SK-N-SH treated with all-trans-retinoic acid at 6 μM for 48 hours (cell line): ENCODE measurements at regions not wholly inside any gene's neighbourhood (a gene's known extent, or its start where the extent isn't known, plus 50 kb on each side); places are given as distances from the start of the nearest gene placed in this dataset.
"Not testable (repeated sequence)": the region's sequence is repeated elsewhere in the genome, so short reads cannot be mapped to it uniquely, and the experiment has no call there.

ENCODE experiments used
- ATAC-seq: fragments of 200-7000 bp; cut with Tn5 transposase; 3 replicates; pipeline ENCODE4 v1.9.1; 2020; ENCODE audit warnings: mild to moderate bottlenecking, moderate library complexity
- ARNTL ChIP-seq: fragments of 450-650 bp; formaldehyde crosslinking; IDR thresholded peaks from 2 replicates; pipeline ENCODE4 v1.5.0; 2020; ENCODE audit warnings: low read depth, mild to moderate bottlenecking, moderate library complexity, borderline replicate concordance
- BACH2 ChIP-seq: fragments of 250-450 bp; sonication (Bioruptor Pico); IDR thresholded peaks from 2 replicates; pipeline ENCODE4 v1.9.0; 2021; ENCODE audit warnings: mild to moderate bottlenecking, borderline replicate concordance
- CSDC2 ChIP-seq: fragments of 250-450 bp; sonication (Bioruptor Pico); IDR thresholded peaks from 2 replicates; pipeline ENCODE4 v1.5.0; 2020; ENCODE audit warnings: mild to moderate bottlenecking, moderate library complexity
- ESRRG ChIP-seq: fragments of 250-450 bp; sonication (Bioruptor Pico); IDR thresholded peaks from 2 replicates; pipeline ENCODE4 v1.6.1; 2021; ENCODE audit warnings: mild to moderate bottlenecking
- GLIS3 ChIP-seq: fragments of 250-450 bp; sonication (Bioruptor Pico); IDR thresholded peaks from 2 replicates; pipeline ENCODE4 v1.5.0; 2020; ENCODE audit warnings: mild to moderate bottlenecking, moderate library complexity
- ISL1 ChIP-seq: fragments of 250-450 bp; sonication (Bioruptor Pico); IDR thresholded peaks from 2 replicates; pipeline ENCODE4 v2.1.2; 2022; ENCODE audit warnings: mild to moderate bottlenecking, moderate library complexity
- OSR1 ChIP-seq: fragments of 250-450 bp; sonication (Bioruptor Pico); IDR thresholded peaks from 2 replicates; pipeline ENCODE4 v1.8.0; 2022; ENCODE audit warnings: moderate library complexity, mild to moderate bottlenecking, inconsistent platforms
- RARB ChIP-seq: fragments of 250-450 bp; sonication (Bioruptor Pico); IDR thresholded peaks from 2 replicates; pipeline ENCODE4 v1.8.0; 2021; ENCODE audit warnings: mild to moderate bottlenecking, moderate library complexity
- SNAI2 ChIP-seq: fragments of 250-450 bp; sonication (Bioruptor Pico); IDR thresholded peaks from 2 replicates; pipeline ENCODE4 v1.5.0; 2020; ENCODE audit warnings: mild to moderate bottlenecking, moderate library complexity
- TCF4 ChIP-seq: fragments of 250-450 bp; sonication (Bioruptor Pico); IDR thresholded peaks from 2 replicates; pipeline ENCODE4 v1.8.0; 2021; ENCODE audit warnings: mild to moderate bottlenecking, moderate library complexity, borderline replicate concordance
- TOX ChIP-seq: fragments of 250-450 bp; sonication (Bioruptor Pico); IDR thresholded peaks from 2 replicates; pipeline ENCODE4 v1.8.0; 2021; ENCODE audit warnings: mild to moderate bottlenecking, moderate library complexity, borderline replicate concordance
- ZC3H10 ChIP-seq: fragments of 250-450 bp; sonication (Bioruptor Pico); IDR thresholded peaks from 2 replicates; pipeline ENCODE4 v1.5.1; 2021; ENCODE audit warnings: mild to moderate bottlenecking, moderate library complexity
- ZFP3 ChIP-seq: fragments of 250-450 bp; sonication (Bioruptor Pico); IDR thresholded peaks from 2 replicates; pipeline ENCODE4 v1.5.0; 2020; ENCODE audit warnings: mild to moderate bottlenecking, moderate library complexity
- ZNF565 ChIP-seq: fragments of 450-650 bp; formaldehyde crosslinking; conservative IDR thresholded peaks from 2 replicates; pipeline ENCODE4 v1.5.0; 2020; ENCODE audit warnings: low read depth, mild to moderate bottlenecking, moderate library complexity
- ZNF8 ChIP-seq: fragments of 450-650 bp; formaldehyde crosslinking; IDR thresholded peaks from 2 replicates; pipeline ENCODE4 v1.5.0; 2020; ENCODE audit warnings: mild to moderate bottlenecking, moderate library complexity
- TF ChIP-seq, protein P1 (sequence below): fragments of 250-450 bp; sonication (Bioruptor Pico); IDR thresholded peaks from 2 replicates; pipeline ENCODE4 v1.8.0; 2021; ENCODE audit warnings: low read depth, mild to moderate bottlenecking, moderate library complexity, borderline replicate concordance
- TF ChIP-seq, protein P2 (sequence below): fragments of 250-450 bp; sonication (Bioruptor Pico); IDR thresholded peaks from 2 replicates; pipeline ENCODE4 v1.5.0; 2020; ENCODE audit warnings: mild to moderate bottlenecking, moderate library complexity
- TF ChIP-seq, protein P3 (sequence below): fragments of 250-450 bp; sonication (Bioruptor Pico); IDR thresholded peaks from 2 replicates; pipeline ENCODE4 v1.8.0; 2020; ENCODE audit warnings: mild to moderate bottlenecking, moderate library complexity, borderline replicate concordance
- TF ChIP-seq, protein P4 (sequence below): fragments of 250-450 bp; sonication (Bioruptor Pico); IDR thresholded peaks from 2 replicates; pipeline ENCODE4 v1.5.1; 2020; ENCODE audit warnings: low read depth, mild to moderate bottlenecking, moderate library complexity
- TF ChIP-seq, protein P5 (sequence below): fragments of 250-450 bp; sonication (Bioruptor Pico); IDR thresholded peaks from 2 replicates; pipeline ENCODE4 v1.5.1; 2021; ENCODE audit warnings: mild to moderate bottlenecking, moderate library complexity

DNA sequence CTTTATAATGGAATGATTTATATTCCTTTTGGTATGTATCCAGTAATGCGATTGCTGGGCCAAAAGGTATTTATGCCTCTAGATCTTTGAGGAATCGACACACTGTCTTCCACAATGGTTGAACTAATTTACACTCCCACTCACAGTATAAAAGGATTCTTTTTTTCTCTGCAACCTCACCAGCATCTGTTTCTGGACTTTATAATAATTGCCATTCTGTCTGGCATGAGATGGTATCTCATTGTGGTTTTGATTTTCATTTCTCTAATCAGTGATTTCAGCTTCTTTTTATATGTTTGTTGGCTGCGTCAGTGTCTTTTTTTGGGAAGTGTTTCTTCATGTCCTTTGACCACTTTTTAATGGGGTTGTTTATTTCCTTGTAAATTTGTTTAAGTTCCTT, 679.3 kb downstream of the JRKL start:
- TF ChIP-seq TCF4 (CRISPR knock-in tag) (0 out of 2 replicates have a peak, but pooled peaks have one; percentile 21), RARB (CRISPR knock-in tag) (no peak)
- TF ChIP-seq, all 23 proteins: peak for 1
- ATAC-seq = no peak

DNA sequence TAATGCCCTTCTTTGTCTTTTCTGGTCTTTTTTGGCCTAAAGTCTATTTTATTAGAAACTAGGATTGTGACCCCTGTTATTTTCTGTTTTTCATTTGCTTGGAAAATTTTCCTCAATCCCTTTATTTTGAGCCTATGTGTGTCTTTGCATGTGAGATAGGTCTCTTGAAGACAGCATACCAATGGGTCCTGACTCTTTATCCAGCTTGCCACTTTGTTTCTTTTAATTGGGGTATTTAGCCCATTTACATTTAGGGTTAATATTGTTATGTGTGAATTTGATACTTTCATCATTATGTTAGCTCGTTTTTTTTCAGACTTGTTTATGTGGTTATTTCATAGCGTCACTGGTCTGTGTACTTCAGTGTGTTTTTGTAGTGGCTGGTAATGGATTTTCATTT, 682.6 kb downstream of the JRKL start:
- no peak for ATAC-seq
- TF ChIP-seq, protein P1, sequence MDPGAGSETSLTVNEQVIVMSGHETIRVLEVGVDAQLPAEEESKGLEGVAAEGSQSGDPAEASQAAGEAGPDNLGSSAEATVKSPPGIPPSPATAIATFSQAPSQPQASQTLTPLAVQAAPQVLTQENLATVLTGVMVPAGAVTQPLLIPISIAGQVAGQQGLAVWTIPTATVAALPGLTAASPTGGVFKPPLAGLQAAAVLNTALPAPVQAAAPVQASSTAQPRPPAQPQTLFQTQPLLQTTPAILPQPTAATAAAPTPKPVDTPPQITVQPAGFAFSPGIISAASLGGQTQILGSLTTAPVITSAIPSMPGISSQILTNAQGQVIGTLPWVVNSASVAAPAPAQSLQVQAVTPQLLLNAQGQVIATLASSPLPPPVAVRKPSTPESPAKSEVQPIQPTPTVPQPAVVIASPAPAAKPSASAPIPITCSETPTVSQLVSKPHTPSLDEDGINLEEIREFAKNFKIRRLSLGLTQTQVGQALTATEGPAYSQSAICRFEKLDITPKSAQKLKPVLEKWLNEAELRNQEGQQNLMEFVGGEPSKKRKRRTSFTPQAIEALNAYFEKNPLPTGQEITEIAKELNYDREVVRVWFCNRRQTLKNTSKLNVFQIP = no peak
- TF ChIP-seq ISL1 (CRISPR knock-in tag) (no peak), OSR1 (no peak), SNAI2 (no peak), GLIS3 (no peak)

DNA sequence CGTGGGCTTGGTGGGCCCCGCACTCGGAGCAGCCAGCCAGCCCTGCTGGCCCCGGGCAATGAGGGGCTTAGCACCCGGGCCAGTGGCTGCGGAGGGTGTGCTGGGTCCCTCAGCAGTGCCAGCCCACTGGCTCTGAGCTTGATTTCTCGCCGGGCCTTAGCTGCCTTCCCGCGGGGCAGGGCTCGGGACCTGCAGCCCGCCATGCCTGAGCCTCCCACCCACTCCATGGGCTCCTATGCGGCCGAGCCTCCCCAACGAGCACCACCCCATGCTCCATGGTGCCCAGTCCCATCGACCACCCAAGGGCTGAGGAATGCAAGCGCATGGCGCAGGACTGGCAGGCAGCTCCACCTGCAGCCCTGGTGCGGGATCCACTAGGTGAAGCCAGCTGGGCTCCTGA, 686.9 kb downstream of the JRKL start:
- ATAC-seq = not testable (repeated sequence)

DNA sequence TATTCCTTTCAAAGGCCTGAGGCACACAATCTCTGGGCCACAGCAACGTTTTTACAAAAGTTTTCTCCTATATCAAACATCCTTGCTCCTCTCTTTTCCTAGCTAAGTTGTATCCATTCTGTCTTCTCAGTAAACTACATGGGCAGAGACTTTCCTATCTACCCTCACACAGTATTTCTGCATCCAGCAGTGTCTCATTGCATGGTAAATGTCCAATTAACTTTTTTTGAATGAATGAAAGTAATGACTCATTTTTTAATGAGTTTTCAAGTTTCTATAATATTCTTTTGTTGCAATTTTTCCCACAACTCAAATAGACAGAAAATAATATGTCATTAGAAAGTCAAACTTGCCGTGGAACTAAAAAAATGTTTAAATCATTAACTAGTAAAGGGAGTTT, 688.6 kb downstream of the JRKL start:
- ATAC-seq = no peak
- TF ChIP-seq, protein P2, sequence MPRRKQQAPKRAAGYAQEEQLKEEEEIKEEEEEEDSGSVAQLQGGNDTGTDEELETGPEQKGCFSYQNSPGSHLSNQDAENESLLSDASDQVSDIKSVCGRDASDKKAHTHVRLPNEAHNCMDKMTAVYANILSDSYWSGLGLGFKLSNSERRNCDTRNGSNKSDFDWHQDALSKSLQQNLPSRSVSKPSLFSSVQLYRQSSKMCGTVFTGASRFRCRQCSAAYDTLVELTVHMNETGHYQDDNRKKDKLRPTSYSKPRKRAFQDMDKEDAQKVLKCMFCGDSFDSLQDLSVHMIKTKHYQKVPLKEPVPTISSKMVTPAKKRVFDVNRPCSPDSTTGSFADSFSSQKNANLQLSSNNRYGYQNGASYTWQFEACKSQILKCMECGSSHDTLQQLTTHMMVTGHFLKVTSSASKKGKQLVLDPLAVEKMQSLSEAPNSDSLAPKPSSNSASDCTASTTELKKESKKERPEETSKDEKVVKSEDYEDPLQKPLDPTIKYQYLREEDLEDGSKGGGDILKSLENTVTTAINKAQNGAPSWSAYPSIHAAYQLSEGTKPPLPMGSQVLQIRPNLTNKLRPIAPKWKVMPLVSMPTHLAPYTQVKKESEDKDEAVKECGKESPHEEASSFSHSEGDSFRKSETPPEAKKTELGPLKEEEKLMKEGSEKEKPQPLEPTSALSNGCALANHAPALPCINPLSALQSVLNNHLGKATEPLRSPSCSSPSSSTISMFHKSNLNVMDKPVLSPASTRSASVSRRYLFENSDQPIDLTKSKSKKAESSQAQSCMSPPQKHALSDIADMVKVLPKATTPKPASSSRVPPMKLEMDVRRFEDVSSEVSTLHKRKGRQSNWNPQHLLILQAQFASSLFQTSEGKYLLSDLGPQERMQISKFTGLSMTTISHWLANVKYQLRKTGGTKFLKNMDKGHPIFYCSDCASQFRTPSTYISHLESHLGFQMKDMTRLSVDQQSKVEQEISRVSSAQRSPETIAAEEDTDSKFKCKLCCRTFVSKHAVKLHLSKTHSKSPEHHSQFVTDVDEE = no peak
- TF ChIP-seq ZFP3 (CRISPR knock-in tag) = no peak
- TF ChIP-seq ZNF8 (CRISPR knock-in tag) = no peak
- TF ChIP-seq, protein P3, sequence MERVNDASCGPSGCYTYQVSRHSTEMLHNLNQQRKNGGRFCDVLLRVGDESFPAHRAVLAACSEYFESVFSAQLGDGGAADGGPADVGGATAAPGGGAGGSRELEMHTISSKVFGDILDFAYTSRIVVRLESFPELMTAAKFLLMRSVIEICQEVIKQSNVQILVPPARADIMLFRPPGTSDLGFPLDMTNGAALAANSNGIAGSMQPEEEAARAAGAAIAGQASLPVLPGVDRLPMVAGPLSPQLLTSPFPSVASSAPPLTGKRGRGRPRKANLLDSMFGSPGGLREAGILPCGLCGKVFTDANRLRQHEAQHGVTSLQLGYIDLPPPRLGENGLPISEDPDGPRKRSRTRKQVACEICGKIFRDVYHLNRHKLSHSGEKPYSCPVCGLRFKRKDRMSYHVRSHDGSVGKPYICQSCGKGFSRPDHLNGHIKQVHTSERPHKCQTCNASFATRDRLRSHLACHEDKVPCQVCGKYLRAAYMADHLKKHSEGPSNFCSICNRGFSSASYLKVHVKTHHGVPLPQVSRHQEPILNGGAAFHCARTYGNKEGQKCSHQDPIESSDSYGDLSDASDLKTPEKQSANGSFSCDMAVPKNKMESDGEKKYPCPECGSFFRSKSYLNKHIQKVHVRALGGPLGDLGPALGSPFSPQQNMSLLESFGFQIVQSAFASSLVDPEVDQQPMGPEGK (CRISPR knock-in tag) = no peak
- TF ChIP-seq, all 23 proteins: peak for 0

DNA sequence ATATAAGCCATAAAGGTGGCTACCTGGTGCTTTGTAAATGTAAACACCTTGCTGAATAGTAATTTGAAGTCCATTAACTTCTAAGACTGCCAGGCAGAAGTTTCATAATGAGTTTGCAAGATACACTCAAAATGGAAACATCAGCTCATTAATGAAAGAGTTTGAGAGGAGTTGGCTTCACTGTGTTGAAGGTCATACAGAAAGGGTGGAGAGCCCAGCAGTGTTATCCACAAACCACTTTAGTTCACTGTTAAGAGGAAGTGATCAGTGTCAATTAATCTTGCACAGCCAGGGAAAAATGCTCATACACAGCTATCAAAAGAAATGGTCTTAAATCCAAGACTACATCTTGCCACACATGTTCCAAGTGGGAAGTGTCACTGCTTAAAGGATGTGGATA, 689.4 kb downstream of the JRKL start:
- ATAC-seq = no peak
- no peak for TF ChIP-seq SNAI2
- TF ChIP-seq ZNF8 (CRISPR knock-in tag) = no peak
- no peak for TF ChIP-seq ARNTL (CRISPR knock-in tag)
- TF ChIP-seq, protein P4, sequence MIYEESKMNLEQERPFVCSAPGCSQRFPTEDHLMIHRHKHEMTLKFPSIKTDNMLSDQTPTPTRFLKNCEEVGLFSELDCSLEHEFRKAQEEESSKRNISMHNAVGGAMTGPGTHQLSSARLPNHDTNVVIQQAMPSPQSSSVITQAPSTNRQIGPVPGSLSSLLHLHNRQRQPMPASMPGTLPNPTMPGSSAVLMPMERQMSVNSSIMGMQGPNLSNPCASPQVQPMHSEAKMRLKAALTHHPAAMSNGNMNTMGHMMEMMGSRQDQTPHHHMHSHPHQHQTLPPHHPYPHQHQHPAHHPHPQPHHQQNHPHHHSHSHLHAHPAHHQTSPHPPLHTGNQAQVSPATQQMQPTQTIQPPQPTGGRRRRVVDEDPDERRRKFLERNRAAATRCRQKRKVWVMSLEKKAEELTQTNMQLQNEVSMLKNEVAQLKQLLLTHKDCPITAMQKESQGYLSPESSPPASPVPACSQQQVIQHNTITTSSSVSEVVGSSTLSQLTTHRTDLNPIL (CRISPR knock-in tag) = no peak
- no peak for TF ChIP-seq ESRRG (CRISPR knock-in tag)
- TF ChIP-seq ISL1 (CRISPR knock-in tag) = no peak
- TF ChIP-seq TCF4 (CRISPR knock-in tag) = no peak
- TF ChIP-seq GLIS3 = no peak
- TF ChIP-seq, protein P2 = no peak
- TF ChIP-seq CSDC2 (CRISPR knock-in tag) = no peak
- TF ChIP-seq OSR1 = no peak
- no peak for TF ChIP-seq ZFP3 (CRISPR knock-in tag)
- TF ChIP-seq ZNF565 (CRISPR knock-in tag) = no peak
- no peak for TF ChIP-seq ZC3H10 (CRISPR knock-in tag)
- TF ChIP-seq, protein P5, sequence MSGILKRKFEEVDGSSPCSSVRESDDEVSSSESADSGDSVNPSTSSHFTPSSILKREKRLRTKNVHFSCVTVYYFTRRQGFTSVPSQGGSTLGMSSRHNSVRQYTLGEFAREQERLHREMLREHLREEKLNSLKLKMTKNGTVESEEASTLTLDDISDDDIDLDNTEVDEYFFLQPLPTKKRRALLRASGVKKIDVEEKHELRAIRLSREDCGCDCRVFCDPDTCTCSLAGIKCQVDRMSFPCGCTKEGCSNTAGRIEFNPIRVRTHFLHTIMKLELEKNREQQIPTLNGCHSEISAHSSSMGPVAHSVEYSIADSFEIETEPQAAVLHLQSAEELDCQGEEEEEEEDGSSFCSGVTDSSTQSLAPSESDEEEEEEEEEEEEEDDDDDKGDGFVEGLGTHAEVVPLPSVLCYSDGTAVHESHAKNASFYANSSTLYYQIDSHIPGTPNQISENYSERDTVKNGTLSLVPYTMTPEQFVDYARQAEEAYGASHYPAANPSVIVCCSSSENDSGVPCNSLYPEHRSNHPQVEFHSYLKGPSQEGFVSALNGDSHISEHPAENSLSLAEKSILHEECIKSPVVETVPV = no peak
- TF ChIP-seq TOX (CRISPR knock-in tag) = no peak
- TF ChIP-seq, protein P3 (CRISPR knock-in tag) = no peak
- TF ChIP-seq BACH2 (CRISPR knock-in tag) = no peak
